ENCODE measurements at regions not wholly inside any gene's neighbourhood (a gene's known extent, or its start where the extent isn't known, plus 50 kb on each side); places are given as distances from the start of the nearest gene placed in this dataset.

- Histone ChIP-seq H3K9me3 (ENCODE audit: low read depth, low read length) (no peaks in the 10 kb centered on the region), H3K36me3 (ENCODE audit: insufficient read depth, low read length) (no peaks in the 10 kb centered on the region), H3K4me3 (no peak overlapping the region), H3K27ac (no peak overlapping the region), H3K9ac (ENCODE audit: insufficient read length) (no peak overlapping the region)
- TF ChIP-seq EZH2 (IDR thresholded peaks at IDR 0.05) (no peak), FOXP2 (optimal IDR thresholded peaks at IDR 0.05; ENCODE audit: control extremely low read depth, extremely low read length, insufficient read depth) (no peak), POLR2AphosphoS5 (IDR thresholded peaks at IDR 0.05; ENCODE audit: borderline replicate concordance, low read depth, low read length) (no peak)
- no peak for DNase-seq (ENCODE audit: low read depth, low spot score)
Observed at GRCh38 chr11:123245567-123245966, 50.5 kb upstream of the CLMP start.

Measured in SK-N-MC (cell line).